ENCODE measurements at regions not wholly inside any gene's neighbourhood (a gene's known extent, or its start where the extent isn't known, plus 50 kb on each side); places are given as distances from the start of the nearest gene placed in this dataset.

DNA sequence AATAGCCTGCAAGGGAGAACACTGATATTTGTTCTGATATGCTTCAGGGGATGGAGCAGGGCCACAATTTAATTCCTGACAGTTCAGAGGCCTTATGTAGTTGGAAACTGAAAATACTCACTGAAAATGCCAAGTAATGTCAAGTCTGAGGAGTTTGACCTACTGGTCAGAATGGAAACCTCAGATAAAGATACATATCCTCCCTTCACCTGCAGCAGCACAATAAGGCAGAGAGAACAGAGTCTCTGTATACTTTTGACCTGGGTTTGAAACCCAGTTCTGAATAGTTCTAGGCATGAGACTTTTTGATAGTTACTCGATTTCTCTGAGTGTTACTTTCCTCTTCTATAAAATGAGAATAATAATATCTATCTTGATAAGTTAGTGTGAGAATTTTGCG, 65.8 kb upstream of the TRPC5 start:
- no peak overlapping the region for H3K27ac ChIP-seq
- TF ChIP-seq, protein P1, sequence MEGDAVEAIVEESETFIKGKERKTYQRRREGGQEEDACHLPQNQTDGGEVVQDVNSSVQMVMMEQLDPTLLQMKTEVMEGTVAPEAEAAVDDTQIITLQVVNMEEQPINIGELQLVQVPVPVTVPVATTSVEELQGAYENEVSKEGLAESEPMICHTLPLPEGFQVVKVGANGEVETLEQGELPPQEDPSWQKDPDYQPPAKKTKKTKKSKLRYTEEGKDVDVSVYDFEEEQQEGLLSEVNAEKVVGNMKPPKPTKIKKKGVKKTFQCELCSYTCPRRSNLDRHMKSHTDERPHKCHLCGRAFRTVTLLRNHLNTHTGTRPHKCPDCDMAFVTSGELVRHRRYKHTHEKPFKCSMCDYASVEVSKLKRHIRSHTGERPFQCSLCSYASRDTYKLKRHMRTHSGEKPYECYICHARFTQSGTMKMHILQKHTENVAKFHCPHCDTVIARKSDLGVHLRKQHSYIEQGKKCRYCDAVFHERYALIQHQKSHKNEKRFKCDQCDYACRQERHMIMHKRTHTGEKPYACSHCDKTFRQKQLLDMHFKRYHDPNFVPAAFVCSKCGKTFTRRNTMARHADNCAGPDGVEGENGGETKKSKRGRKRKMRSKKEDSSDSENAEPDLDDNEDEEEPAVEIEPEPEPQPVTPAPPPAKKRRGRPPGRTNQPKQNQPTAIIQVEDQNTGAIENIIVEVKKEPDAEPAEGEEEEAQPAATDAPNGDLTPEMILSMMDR (conservative IDR thresholded peaks at IDR 0.05), result no peak
- no peak for TF ChIP-seq ZFX (IDR thresholded peaks at IDR 0.05)

DNA sequence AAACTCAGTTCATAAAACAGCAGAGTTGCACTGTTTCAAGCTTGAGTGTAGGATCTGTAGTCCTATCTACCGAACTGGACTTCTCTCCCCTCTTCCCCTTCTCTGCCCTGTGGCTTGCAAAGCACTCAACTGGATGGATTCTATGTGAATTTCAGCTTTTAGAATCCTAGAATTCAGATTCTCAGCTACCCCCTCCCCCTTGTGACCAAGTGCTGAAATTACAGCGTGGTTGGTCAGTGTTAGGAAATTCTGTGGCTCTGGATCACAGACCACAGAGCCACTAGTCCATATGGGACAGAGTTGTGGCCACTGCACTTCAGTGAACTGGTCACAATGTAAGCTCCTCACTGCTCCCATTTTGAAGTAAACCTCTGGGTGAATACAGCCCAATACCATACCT, 64.6 kb upstream of the TRPC5 start:
- TF ChIP-seq ZFX (IDR thresholded peaks at IDR 0.05), result no peak
- TF ChIP-seq, protein P1 (conservative IDR thresholded peaks at IDR 0.05), result peak; percentile 59
- H3K27ac ChIP-seq, result no peak overlapping the region

DNA sequence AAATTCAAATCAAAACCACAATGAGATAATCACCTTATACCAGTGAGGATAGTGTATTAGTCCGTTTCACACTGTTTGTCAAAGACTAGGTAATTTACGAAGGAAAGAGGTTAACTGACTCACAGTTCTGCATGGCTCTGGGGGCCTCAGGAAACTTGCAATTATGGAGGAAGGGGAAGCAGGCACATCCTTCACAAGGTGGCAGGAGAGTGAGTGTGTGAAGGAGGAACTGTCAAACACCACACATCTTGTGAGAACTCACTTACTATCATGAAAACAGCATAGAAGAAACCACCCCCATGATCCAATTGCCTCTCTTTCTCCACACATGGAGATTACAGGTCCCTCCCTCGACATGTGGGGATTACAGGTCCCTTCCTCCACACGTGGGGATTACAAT, 54.7 kb upstream of the TRPC5 start:
- TF ChIP-seq ZFX (IDR thresholded peaks at IDR 0.05), result no peak
- TF ChIP-seq, protein P1 (conservative IDR thresholded peaks at IDR 0.05), result no peak
- no peak overlapping the region for H3K27ac ChIP-seq
